ENCODE measurements at regions not wholly inside any gene's neighbourhood (a gene's known extent, or its start where the extent isn't known, plus 50 kb on each side); places are given as distances from the start of the nearest gene placed in this dataset.

DNA sequence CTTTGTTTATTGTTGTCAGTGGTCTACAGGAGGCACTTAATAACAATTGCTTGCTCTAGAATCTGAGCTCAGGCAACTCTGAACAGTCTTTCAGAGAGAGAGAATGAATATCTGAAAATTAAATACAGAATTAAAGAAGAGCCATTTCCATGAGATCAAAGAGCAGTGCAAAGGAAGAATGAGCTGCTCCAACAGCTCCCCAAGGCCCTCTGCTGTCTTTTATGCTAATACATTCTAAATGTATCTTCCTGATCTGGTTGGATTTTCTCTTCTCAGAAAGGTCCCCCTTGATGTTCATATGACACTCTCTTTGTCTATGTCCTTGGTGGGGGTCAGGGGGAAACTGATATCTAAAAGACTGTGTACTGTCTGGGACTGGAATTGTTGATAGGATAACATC, 1029.6 kb downstream of the PCDH9 start:
- Histone ChIP-seq H3K79me1 (ENCODE audit: insufficient read depth, low read depth, low read length, poor library complexity, severe bottlenecking) (no peaks in the 10 kb centered on the region), H3K14ac (ENCODE audit: insufficient read depth, low read length) (no peak overlapping the region), H3K9me3 (ENCODE audit: control insufficient read depth, low read depth, low read length) (no peaks in the 10 kb centered on the region), H3K9ac (ENCODE audit: extremely low read depth, insufficient read length, low read length) (no peak overlapping the region), H3K4me2 (ENCODE audit: insufficient read depth, insufficient read length, low read length) (no peak overlapping the region), H4K8ac (replicated peaks; ENCODE audit: insufficient read length, low read depth, low read length) (no peak overlapping the region), H3K27me3 (ENCODE audit: insufficient read depth, low read length) (no peaks in the 10 kb centered on the region), H3K23ac (ENCODE audit: insufficient read length, low read depth, low read length) (no peak overlapping the region), H2BK15ac (ENCODE audit: low read depth, low read length) (no peak overlapping the region), H3K79me2 (ENCODE audit: insufficient read depth, low read length) (no peaks in the 10 kb centered on the region), H3K4ac (ENCODE audit: low read depth, low read length) (no peak overlapping the region), H2BK120ac (ENCODE audit: low read depth, low read length, poor library complexity, severe bottlenecking) (no peak overlapping the region), H4K5ac (ENCODE audit: insufficient read length, low read depth, low read length) (no peak overlapping the region), H3K56ac (ENCODE audit: insufficient read length, low read depth, low read length) (no peak overlapping the region), H4K20me1 (ENCODE audit: control insufficient read depth, insufficient read depth, insufficient read length) (no peaks in the 10 kb centered on the region), H3K4me1 (ENCODE audit: insufficient read depth, low read length) (no peaks in the 10 kb centered on the region), H3T11ph (ENCODE audit: low read length) (no peak overlapping the region), H3K23me2 (ENCODE audit: insufficient read length, low read depth, low read length, poor library complexity, severe bottlenecking) (no peaks in the 10 kb centered on the region), H2BK20ac (ENCODE audit: low read depth, low read length, poor library complexity, severe bottlenecking) (no peak overlapping the region), H3K18ac (ENCODE audit: insufficient read length, low read depth, low read length) (no peak overlapping the region), H2BK5ac (ENCODE audit: insufficient read length, low read length) (no peak overlapping the region), H3K27ac (ENCODE audit: insufficient read length, low read depth, low read length) (no peak overlapping the region), H2AFZ (ENCODE audit: low read length) (no peak overlapping the region), H2BK12ac (ENCODE audit: insufficient read length, low read depth, low read length) (no peak overlapping the region), H2AK5ac (ENCODE audit: insufficient read length, low read length) (no peak overlapping the region), H4K91ac (ENCODE audit: insufficient read length, low read depth, low read length) (no peak overlapping the region)
- DNase-seq = no peak
- H3K9me3 Mint-ChIP-seq = peaks cover 0 to 5% of the 10 kb centered on the region in 2 experiments; a peak in 4 of 5 replicates
- TF ChIP-seq CTCF (conservative IDR thresholded peaks at IDR 0.05) = no peak
- H3K27me3 Mint-ChIP-seq (ENCODE audit: low read depth) = peaks cover 14% of the 10 kb centered on the region
- H3K27ac Mint-ChIP-seq = no peak overlapping the region
- H3K4me3 Mint-ChIP-seq = no peak overlapping the region
- no peaks in the 10 kb centered on the region; a peak in 1 of 7 replicates for H3K36me3 Mint-ChIP-seq (ENCODE audit: insufficient read depth in 1 of 3, low read depth in 3 of 3)
- no peaks in the 10 kb centered on the region for H3K4me1 Mint-ChIP-seq
